Ovary (tissue), 7 donors: ENCODE measurements at regions not wholly inside any gene's neighbourhood (a gene's known extent, or its start where the extent isn't known, plus 50 kb on each side); places are given as distances from the start of the nearest gene placed in this dataset.

ENCODE experiments used
- DNase-seq, 5 donors: peaks; one replicate each; pipeline ENCODE4 v3.0.0-alpha.2; 2019 to 2020
- H3K27ac ChIP-seq, 2 donors: fragments of 200-600 bp; one replicate each; pipeline versions ENCODE4 v1.5.1 to v1.8.0; 2019 to 2022
- H3K27me3 ChIP-seq: fragments of 200-600 bp; one replicate; pipeline ENCODE4 v1.8.0; 2022
- H3K36me3 ChIP-seq: fragments of 200-600 bp; sonication (generic); one replicate; pipeline ENCODE4 v1.5.1; 2019
- H3K4me1 ChIP-seq: one replicate; pipeline ENCODE4 v1.8.1; 2013; ENCODE audit warnings: mild to moderate bottlenecking, moderate library complexity; ENCODE audit not compliant: insufficient read depth
- H3K4me3 ChIP-seq: fragments of 200-600 bp; sonication (generic); one replicate; pipeline ENCODE4 v1.5.1; 2017
- H3K9me3 ChIP-seq, 2 donors: fragments of 200-600 bp in 1 of 2; sonication (generic) in 1 of 2; one replicate each; pipeline versions ENCODE4 v1.5.1 to v1.8.1; 2013 to 2019; ENCODE audit warnings: mild to moderate bottlenecking in 1 of 2, moderate library complexity in 1 of 2
- CTCF ChIP-seq, 3 donors: fragments of 450-650 bp in 2 of 3; fragments of 200-600 bp in 1 of 3; IDR thresholded peaks; one replicate each; pipeline versions ENCODE4 v1.5.1 to v1.8.0; 2016 to 2022; ENCODE audit warnings: antibody characterized with exemption in 3 of 3, mild to moderate bottlenecking in 1 of 3
- EP300 ChIP-seq: sonication (generic); formaldehyde crosslinking; IDR thresholded peaks from one replicate; pipeline ENCODE4 v1.6.1; 2017; ENCODE audit warnings: antibody characterized with exemption
- POLR2A ChIP-seq: fragments of 450-650 bp; IDR thresholded peaks from one replicate; pipeline ENCODE4 v1.6.1; 2017; ENCODE audit warnings: antibody characterized with exemption, mild to moderate bottlenecking, moderate library complexity
- WGBS, 3 donors: extraction: QIAGEN DNeasy Blood & Tissue Kit in 1 of 3; methylation state at CpG; one replicate each; pipeline versions ENCODE4 v1.1.5 to v1.1.7; 2013 to 2017; 5-methylcytosine and 5-hydroxymethylcytosine counted together
- intact Hi-C, 4 donors: fragments of 100-400 bp; cut with DNase I; formaldehyde crosslinking; loops; one replicate each; pipeline versions ENCODE4 v1.11.0 to v1.15.1; 2022 to 2023
- donor health status: DM: no; HTN: no; CAD: no; lungs with moderate emphysema.
- donor health status: DM: no; HTN: no; CAD: no.
- donor health status: Bipolar disorder and iron deficiency.
- donor health status: DM: no; HTN: no; CAD: no.
- donor health status: DM: yes; HTN: yes; CAD: no.

- DNase-seq: no peak
- no peaks in the 10 kb centered on the region for H3K4me1 ChIP-seq
- WGBS, 3 donors: 69 to 89% (median 82%) methylated on average over 6 of the region's 6 CpGs
- intact Hi-C loops: no loop called here
- H3K27me3 ChIP-seq: no peaks in the 10 kb centered on the region
- no peaks in the 10 kb centered on the region for H3K9me3 ChIP-seq
- no peaks in the 10 kb centered on the region for H3K36me3 ChIP-seq
- no peak overlapping the region for H3K4me3 ChIP-seq
- H3K27ac ChIP-seq: no peak overlapping the region
- TF ChIP-seq CTCF (IDR thresholded peaks at IDR 0.05) (no peak), EP300 (no peak), POLR2A (no peak)
Observed at GRCh38 chr6:165092881-165093595, 216.4 kb downstream of the C6orf118 start.

- Histone ChIP-seq H3K36me3 (no peaks in the 10 kb centered on the region), H3K4me1 (no peaks in the 10 kb centered on the region), H3K27ac (no peak overlapping the region), H3K9me3 (no peaks in the 10 kb centered on the region), H3K27me3 (no peaks in the 10 kb centered on the region), H3K4me3 (no peak overlapping the region)
- 24 to 30% (median 25%) methylated on average over 8 of the region's 8 CpGs for WGBS, 3 donors
- no peak for TF ChIP-seq CTCF (IDR thresholded peaks at IDR 0.05)
- no peak for TF ChIP-seq EP300
- no peak for TF ChIP-seq POLR2A
- intact Hi-C loops: no loop called here
- DNase-seq: no peak
Observed at GRCh38 chr6:165091121-165091785, 218.2 kb downstream of the C6orf118 start.

GRCh38 chr6:165090242-165090641 lies 219.2 kb downstream of the C6orf118 start:
- H3K9me3 ChIP-seq: no peaks in the 10 kb centered on the region
- no peaks in the 10 kb centered on the region for H3K27me3 ChIP-seq
- TF ChIP-seq POLR2A (no peak), EP300 (no peak), CTCF (IDR thresholded peaks at IDR 0.05) (no peak)
- no peak for DNase-seq
- no peak overlapping the region for H3K4me3 ChIP-seq
- no peaks in the 10 kb centered on the region for H3K36me3 ChIP-seq
- 63 to 72% (median 68%) methylated on average over 8 of the region's 8 CpGs for WGBS, 3 donors
- no peak overlapping the region for H3K27ac ChIP-seq
- H3K4me1 ChIP-seq: no peaks in the 10 kb centered on the region
- intact Hi-C loops: no loop called here

GRCh38 chr6:165086814-165087213 lies 222.6 kb downstream of the C6orf118 start:
- Histone ChIP-seq H3K27me3 (no peaks in the 10 kb centered on the region), H3K9me3 (no peaks in the 10 kb centered on the region), H3K27ac (no peak overlapping the region), H3K4me3 (no peak overlapping the region), H3K36me3 (no peaks in the 10 kb centered on the region), H3K4me1 (no peaks in the 10 kb centered on the region)
- TF ChIP-seq POLR2A (no peak), EP300 (no peak), CTCF (IDR thresholded peaks at IDR 0.05) (no peak)
- intact Hi-C loops: no loop called here
- WGBS, 3 donors: 44 to 56% (median 53%) methylated on average over 3 of the region's 3 CpGs
- no peak for DNase-seq
